ENCODE measurements at regions not wholly inside any gene's neighbourhood (a gene's known extent, or its start where the extent isn't known, plus 50 kb on each side); places are given as distances from the start of the nearest gene placed in this dataset.

DNA sequence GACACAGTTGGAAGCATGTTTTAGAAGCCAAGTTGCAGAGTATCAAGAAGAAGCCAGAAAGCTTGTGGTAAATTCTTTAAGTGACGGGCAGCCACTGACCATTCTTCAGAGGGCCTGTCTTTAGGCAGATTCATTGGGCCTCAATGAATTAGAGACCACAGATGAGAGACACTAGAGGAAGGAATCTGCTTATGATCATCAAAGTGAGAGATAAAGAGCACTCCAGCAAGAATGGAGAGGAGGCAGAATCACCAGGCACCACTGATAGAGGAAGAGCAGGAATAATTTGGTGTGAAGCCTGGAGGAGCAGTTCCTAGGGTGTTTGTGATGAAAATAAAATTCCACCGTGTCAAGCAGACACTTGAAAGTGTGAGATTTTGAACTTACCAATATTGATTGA is 365.9 kb upstream of the SLC30A5 start:
- no peak for DNase-seq

DNA sequence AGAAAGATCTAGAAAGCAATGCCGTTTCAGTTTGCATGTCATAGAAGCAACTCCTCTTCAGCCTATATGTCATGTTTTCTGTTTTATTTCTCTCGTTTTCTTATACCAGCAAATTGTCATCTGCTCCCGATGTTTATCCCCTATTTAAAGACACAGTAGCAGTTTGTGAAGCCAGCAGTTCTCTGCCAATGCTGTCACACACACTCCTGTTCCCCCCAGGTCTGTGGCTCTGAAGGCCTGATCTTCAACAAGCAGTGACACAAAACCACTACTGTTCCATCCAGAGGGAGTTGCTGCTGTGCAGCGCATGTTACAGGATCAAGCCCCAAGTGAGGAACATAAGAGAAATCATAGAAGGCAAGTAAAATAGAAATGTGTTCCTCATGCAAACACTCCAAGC is 364.1 kb upstream of the SLC30A5 start:
- DNase-seq = no peak

DNA sequence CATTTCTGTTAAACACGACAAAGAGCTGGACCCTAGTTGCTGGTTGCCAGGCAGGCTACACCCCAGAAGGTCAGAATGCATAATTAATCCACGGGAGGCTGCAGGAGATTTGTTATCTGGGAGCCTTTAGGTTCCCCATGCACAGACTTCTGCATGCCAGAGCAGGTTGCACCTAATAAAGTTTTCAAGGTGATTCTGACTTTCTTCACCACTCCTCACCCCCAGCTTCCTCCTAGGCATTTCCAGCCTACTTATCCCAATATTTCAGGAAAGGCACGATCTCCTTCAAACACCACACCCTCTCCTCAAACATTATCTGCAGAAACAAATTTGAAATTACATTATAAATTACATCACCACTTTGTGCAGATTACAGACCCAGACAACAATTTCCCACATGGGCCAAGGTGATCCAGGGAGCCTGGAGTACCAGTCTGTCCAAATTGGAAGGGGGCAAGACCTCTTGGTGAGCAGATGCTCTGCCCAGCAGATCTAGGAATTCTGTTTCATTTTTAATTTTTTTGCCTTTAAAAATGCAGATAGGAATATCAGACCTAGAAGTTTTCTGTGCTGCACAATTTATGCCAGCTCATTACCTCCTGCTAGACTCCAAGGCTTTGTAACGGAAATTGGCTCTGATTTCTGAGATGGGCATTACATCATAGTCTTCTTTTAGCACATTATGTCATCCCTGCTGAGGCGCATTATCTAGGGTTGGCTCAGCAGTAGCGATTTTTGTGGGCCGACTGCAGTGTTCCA is 363.4 kb upstream of the SLC30A5 start:
- no peak for DNase-seq

DNA sequence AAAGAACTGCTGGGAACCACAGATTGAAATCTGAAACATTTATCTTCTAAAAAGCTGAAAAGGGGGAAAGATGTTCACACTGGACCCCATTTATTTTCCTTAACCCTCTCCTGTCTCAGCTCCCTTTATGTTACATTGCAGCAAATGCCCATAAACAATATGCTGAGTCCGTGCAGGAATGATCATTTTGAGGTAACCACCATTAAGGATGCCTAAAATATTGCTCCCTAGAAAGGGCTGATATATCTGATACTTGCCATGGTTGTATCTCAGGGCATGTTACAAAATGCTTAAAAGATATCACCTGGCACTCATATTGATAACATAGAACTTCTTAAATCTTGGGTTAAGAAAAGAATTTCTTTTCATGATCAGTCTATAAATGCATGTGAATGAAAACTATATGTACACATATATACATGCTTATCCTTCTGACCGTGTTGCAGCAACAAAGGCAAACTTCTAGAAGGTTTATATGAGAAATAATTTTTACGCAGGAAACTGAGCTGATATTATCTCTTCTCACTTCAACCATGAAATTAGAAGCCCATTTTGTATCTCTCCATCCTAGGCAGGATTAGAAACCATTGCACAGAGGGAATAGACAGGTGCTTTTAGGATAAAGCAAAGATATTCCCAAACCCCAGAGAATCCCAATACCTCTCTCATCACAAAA is 362.7 kb upstream of the SLC30A5 start:
- DNase-seq = no peak

DNA sequence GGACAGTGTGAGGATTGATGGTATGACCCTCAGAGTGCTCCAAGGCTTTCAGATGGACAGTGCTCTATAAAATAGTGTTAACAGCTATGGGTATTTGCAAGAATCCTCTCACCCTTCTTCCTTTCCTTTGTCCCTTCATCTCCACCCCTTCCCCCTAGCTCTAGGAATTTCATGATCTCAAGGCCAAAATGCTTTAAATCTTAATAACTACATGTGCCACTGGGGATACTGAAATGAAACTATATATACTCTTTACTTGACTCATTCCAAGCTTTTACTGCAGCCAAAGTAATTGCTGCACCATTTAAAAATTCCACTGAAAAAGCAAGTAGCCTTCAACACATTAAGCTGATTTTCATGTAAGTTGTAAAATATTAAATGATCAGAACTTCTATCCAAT is 361.6 kb upstream of the SLC30A5 start:
- DNase-seq = no peak

DNA sequence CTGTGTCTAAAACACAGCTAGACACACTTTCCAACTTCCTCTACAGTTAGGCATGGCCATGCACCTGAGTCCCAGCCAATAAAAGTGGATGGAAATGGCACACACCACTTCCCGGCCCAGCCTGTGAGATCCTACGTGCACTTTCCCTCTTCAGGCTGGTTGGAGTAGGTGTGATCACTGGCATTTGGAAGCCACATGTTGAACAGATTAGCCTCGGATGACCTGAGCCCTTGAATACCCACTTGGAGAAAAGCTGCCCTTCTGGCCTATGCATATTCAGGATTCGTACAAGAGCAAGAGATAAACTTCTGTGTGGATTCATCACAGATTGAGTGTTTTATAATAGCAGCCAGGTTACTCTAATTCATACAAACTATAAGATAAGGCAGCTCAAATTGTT is 359.0 kb upstream of the SLC30A5 start:
- no peak for DNase-seq

DNA sequence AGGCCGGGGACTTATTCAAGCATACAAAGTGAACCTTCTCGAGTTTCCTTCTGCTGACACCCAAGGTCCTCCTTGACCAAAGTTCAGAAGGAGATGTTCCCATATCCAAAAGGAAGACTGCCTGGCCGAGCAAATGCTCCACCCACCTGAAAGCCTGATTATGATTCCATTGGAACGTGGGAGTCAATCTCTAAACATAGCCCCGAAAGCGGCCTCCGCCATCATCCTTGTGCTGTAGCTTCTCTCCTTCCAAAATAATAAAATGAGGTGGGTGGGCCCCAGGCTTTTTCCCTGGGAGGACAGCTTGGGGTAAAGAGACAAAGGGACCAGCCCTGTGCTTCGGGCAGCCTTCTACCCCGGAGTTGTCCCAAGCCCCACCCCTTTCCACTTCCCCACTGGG is 355.6 kb upstream of the SLC30A5 start:
- no peak for DNase-seq

DNA sequence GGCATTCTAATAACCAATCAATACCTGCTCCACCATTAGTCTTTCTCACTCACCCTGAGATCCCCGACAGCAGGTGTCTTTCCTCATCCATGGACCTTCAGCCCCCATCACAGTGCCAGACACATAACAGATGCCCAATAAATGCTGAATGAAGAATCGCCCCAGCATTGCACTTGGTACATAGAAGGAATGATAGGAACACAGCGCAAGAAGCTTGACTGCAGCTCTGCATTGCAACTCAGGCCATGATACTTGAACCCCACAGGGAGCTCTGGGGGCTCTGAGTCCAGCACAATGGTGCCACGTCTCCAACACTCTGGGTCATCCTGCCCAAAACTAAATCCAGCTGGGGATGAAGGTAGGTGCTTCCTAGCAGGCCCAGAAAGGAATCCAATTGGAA is 355.0 kb upstream of the SLC30A5 start:
- DNase-seq = no peak

DNA sequence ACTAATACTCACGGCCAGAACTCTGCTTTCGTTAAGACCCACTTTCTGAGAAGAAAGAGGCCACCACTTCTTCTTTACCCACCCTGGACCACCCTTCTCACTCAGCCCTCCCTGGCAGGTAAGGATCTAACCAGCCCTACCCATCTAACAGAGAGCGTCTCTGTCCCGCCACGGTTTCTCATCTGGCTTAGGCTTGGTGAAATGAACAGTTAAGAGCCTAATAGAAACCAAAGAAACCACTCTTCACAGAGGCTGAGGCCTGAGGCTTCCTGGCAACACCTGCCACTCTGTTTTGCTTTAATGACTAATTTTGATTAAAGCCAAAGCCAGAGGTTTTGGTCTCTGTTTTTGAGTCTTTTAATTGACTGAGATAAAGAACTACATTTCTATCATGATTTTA is 354.1 kb upstream of the SLC30A5 start:
- DNase-seq = no peak

DNA sequence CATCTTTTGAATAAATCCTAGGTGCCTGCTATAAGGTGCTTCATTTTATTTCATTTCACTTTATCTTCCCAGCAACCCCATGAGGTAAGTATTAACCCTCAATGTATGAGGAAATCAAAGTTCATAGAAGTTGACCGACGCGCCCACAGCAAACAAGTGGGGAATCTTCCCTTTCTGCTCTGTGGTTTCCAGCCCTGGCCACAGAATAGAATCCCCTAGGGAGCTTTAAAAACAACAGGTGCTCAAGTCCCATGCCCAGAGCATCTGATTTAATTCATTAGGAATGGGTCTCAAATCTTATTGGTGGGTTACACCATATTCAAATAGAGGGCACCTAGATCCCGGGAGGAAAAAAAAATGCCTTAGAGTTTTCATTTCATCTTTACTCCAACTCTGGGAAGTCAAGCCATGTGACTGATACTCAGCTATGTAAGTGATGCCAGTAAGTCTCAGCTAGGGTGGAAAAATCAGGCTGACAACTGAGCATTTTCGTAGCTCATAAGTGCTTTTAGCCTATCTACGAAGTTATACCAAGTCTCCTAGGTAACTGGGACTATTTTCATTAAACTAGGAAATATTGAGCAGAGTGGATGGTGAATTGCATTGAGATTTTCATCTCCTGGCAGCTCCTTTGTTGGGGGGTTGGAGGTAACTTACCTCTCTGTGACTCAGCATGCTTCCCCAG is 353.4 kb upstream of the SLC30A5 start:
- DNase-seq = no peak

DNA sequence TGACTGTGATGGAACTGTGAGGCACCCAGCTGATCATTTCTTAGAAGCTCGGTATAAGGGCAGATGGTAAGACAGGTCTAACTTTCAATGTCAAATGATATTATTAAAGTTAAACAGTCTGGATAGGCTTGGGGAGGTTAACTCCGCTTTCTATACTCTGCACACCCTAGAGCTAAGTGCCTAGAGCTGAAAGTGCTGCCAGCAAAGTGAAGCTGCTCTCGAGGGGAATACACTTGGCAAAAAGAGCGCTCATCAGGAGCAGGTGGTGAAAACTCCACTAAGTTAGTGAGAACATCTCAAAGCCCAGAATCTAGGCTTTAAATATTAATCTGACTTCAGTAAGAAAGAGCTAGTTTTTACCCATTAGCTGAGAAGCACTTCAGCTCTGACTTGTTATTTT is 349.6 kb upstream of the SLC30A5 start:
- no peak for DNase-seq

DNA sequence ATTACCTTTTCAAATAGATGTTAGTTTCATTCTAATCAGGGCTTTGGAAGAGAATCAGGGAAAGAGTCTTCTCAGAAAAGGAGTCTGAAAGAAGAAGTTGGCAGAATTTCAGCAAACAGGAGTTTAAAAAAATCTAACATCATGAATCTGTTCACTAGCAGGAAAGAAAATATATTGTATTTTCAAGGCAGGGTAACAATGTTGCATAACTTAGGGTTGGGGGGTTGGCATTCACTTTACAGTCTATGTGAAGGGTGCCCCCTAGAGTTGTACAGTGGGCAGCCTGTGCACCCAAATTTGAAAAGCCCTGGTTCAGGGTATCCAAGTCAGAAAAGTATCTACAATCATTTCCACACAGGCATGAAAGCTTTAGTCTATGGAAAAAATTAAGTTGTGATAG is 348.4 kb upstream of the SLC30A5 start:
- DNase-seq = no peak

DNA sequence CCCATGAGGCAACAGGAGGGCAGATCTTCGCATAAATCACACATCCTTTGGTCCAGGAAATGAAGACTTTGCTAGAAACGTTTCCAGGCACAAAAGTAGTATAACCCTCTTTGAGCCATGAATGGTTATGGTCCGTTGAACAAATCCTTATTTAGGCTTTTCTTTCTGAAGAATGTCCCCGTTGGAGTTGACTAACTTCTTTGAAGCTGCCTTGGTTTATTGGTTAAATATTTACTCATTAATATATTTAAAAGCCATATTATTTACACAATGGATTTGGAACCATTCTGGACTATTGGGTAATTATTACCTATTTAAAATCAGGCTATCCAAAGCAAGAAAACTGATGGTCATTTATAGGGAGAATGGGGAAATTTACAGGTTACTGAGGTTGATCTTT is 347.6 kb upstream of the SLC30A5 start:
- no peak for DNase-seq

DNA sequence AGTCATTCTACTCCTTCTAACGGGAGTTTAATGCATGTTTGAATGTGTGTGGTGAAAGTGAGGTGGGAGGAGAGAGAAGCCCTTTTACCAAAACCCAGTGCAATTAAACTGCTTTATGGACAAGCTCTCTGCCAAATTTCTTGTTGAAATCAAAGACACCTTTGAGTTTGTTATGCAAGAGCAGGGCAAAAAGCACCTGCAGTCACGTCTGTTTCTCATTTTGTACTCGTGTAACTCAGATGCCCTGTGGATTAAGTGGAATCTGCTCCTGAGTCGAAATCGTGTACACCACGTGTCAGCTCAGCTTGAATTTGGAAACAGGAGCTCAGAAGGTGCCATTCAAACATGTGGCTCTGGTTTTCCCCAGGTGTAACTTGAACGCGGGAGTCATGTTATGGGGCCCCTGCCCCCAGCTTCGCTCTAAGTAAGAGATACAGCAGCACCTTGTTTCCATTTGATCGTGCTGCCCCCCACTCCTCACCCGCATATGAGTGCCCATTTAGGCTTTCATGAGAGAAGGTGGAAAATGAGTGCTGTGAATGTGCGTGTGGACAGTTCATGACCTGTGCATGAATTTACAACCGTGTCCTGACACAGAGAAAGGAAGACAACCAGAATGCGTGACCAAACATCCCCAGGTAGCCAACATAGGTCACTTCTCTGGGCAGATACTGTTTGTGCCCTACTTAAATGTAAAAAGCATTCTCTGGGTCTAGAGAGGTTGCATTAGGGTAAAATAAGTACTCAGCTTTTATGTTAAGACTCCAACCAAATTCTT is 347.0 kb upstream of the SLC30A5 start:
- DNase-seq = no peak

DNA sequence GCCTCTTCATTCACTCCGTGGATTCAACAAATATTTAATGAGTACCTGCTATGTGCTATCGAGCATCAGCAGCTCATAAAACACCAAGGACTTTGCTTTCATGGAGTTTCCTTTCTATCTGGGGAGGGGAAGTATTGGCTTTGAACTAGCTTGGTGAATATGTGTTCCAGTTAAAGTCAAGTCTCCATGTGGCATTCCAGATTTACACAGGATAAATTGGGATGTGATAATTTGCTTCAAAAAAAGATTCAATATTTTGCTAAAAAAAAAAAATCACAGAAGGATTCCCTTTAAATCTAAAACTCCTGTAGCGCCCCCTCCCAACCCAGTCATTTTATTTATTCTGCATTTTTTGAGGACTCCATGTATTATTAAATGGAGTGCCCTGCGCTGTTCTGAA is 346.3 kb upstream of the SLC30A5 start:
- DNase-seq = no peak

DNA sequence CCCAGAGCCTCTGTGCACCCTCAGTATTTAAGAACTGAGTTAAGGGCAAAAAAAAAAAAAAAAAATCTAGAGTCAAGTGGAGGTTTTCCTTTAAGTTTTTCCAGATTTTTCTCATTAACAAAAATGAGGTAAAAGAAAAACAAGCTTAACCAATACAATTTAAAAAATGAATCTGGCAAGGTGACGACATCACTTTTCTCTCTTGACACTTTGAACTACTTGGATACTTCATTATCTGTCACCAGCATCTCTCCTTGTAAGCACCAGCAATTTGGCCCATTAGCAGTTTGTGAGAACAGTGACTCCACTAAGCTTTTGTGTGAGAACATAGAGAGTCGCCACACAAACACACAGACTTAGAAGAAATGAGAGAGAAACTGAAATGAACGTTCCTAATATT is 345.7 kb upstream of the SLC30A5 start:
- no peak for DNase-seq

DNA sequence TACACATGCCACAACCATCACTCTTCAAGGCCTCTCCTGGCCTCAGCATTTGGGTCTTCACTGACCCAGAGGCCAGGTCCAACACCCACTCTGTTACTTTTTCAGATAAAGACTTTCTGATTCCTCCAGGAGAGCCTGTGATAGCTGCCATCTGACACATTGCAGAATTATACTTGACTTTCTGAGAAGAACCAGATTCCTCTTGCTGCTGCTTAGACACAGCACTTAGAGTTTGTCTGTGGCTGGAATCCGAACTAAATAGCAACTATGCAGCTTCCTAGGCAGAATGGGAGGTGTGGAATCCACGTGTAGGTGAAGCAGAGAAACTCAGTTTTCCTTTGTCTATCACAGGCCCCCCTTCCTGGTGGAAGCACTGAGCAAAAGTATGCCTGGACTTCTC is 344.7 kb upstream of the SLC30A5 start:
- no peak for DNase-seq

DNA sequence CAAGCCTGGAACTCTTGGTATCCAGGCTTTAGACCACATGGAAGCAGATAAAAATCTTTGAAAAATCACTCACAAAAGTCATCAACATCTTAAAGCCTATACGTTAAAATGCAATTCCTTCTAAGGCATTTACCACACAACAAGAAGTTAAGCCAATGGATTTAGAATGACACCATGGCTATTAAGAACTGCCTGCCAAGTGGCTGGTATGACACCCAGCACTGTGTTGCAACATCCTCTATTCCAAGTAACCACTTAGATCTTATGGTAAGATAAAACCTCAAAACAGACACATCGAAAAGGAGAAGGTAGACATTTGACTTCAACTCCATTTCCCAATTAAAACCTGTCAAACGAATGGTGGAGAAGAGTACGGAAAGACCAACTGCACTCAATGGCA is 344.2 kb upstream of the SLC30A5 start:
- no peak for DNase-seq

DNA sequence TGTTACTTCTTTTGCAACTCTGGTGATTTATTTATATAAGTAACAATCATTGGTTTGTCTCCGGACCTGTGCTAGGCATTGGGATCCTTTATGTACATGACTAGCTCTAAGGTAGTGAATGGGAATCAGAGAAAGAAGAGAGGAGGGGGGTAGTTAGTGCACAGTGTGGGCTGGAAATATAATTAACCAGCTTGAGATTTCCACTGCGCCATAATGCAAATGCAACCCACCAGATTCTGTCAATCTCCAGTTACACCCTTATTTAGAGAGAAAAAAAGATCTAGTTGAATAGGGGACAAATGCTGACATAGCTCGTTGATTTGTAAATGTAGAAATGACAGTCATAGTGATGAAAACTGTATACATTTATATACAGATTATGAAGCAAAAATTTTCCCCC is 342.2 kb upstream of the SLC30A5 start:
- no peak for DNase-seq

DNA sequence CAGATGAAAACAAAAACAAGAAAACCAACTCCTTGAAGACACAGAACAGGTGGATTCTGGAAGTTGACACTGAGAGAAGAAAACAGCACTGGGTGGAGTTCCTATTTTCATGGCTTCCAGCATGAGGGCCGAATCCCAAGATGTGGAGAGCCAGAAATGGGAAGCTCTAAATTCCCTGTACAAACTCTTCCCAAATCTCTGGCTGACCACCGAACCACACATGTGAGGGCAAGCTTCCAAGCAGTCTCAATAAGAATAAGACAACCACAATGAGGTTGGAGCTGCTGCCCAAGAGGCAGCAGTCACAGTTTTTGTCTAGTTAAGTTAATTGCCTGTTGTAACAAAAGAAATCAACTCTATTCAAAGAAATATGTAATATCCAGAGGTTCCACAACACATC is 339.3 kb upstream of the SLC30A5 start:
- no peak for DNase-seq

DNA sequence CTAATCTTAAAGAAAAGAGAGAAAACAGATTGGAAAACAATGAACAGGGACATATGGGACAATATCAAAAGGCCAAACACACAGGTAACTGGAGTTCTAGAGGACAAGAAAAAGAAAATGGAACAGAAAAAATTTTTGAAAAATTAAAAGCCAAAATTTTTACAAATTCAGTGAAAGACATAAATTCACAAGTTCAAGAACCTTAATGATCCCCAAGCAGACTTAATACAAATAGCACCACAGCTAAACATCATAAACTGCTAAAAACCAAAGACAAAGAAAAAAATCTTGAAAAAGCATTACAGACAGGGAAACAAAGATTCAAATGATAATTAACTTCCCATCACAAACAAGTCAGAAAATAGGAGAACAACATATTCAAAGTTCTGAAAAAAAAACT is 338.5 kb upstream of the SLC30A5 start:
- no peak for DNase-seq

DNA sequence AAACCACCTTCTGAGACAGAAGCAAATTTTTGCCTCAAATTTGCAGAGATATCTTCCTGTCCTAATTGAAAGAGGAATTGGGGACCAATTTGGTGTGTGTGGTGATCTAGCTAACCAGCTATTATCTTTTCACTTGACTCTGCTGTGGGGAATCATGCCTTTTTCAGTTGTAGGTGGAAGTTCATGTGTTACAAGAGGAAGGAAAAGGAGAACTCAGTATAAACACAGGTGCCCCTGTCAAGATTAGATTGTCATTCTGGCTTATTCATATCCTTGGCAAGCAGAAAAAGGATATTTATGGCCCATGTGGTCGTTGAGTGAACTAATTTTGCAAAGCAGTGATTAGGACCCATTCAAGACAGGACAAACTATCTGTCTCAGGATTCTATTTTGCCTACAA is 336.8 kb upstream of the SLC30A5 start:
- no peak for DNase-seq

DNA sequence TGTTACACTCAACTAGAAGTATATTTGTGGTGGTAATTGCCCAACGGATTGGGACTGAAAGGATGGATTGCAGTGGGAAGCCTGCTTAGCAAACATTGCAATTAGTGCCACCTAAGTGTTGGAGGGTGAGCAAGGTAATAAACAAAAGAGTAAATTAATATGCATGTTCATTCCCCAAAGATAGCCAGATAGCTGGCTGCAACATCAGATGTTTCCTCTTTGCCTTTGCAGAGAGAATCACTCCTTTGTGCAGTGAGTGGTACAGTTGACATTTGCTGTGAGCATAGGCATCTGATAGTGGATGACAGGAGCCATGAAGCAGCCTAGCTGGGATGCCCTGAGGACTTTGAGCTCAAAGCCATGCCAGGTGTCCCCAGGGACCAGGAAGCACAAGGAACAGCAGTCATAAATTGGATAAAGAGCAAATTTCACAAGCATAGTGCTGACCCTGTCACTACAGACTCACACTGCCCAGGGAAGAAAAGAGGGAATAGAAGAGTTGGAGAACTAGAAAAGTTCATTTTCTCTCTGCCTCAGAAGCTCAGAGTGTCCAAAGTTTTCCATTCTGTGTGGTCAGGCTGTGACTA is 336.1 kb upstream of the SLC30A5 start:
- DNase-seq = no peak
